HL-60 (cell line): ENCODE measurements at regions not wholly inside any gene's neighbourhood (a gene's known extent, or its start where the extent isn't known, plus 50 kb on each side); places are given as distances from the start of the nearest gene placed in this dataset.

Source experiments
- DNase-seq, 2 experiments: peaks; one replicate each; pipeline ENCODE4 v3.0.0-alpha.2; 2010 to 2020; ENCODE audit warnings: low read depth in 1 of 2, low spot score in 1 of 2
- H3K27ac ChIP-seq: fragments of 250-450 bp; sonication (Bioruptor Pico); replicated peaks from 2 replicates; pipeline ENCODE4 v1.5.1; 2020; ENCODE audit warnings: mild to moderate bottlenecking, moderate library complexity
- H3K27me3 ChIP-seq: fragments of 250-450 bp; sonication (Bioruptor Pico); 2 replicates; pipeline ENCODE4 v1.5.1; 2021; ENCODE audit warnings: mild to moderate bottlenecking, moderate library complexity; ENCODE audit not compliant: insufficient read depth, poor library complexity, severe bottlenecking
- H3K4me3 ChIP-seq: replicated peaks from 2 replicates; pipeline ENCODE4 v1.5.1; 2011; ENCODE audit warnings: mild to moderate bottlenecking, control low read depth, low read length; ENCODE audit not compliant: insufficient read depth
- CTCF ChIP-seq: IDR thresholded peaks from one replicate; pipeline ENCODE4 v1.5.1; 2011; ENCODE audit warnings: low read length, control low read depth, inconsistent platforms; ENCODE audit not compliant: insufficient read depth
- GABPA ChIP-seq: IDR thresholded peaks from 2 replicates; pipeline ENCODE4 v1.6.1; 2012; ENCODE audit warnings: low read depth
- POLR2AphosphoS5 ChIP-seq: IDR thresholded peaks from 2 replicates; pipeline ENCODE4 v1.6.1; 2012; ENCODE audit warnings: low read depth
- SPI1 ChIP-seq: IDR thresholded peaks from 2 replicates; pipeline ENCODE4 v1.6.1; 2012; ENCODE audit warnings: low read depth, mild to moderate bottlenecking, borderline replicate concordance
- TF ChIP-seq, protein P1 (sequence below): IDR thresholded peaks from 2 replicates; pipeline ENCODE4 v1.6.1; 2012; ENCODE audit warnings: low read depth; ENCODE audit not compliant: insufficient replicate concordance

DNA sequence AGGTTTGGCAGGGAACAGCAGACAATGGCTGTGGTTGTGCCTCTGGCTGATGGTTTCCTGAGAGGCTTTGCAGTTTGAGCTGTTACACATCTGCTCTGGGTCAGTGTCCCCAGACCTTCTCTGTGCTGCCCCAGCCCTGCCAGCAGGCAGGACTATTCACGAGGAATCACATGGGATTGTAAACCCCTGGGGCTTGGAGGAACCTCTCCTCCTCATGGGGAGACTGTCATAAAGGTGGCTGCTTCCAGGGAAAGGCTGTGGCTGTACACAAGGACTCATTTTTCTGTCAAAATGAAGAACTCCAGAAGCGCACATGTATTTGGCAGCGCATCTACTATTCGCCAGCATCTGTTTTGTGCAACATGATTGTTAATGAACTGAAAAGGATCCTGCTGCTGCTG is 142.6 kb upstream of the CYP1B1 start:
- H3K27ac ChIP-seq: no peak overlapping the region
- H3K4me3 ChIP-seq: no peak overlapping the region
- TF ChIP-seq GABPA (no peak), CTCF (no peak), SPI1 (no peak)
- DNase-seq: no peak
- no peaks in the 10 kb centered on the region for H3K27me3 ChIP-seq

GRCh38 chr2:38217401-38218188 is 141.6 kb upstream of the CYP1B1 start:
- DNase-seq: no peak
- TF ChIP-seq SPI1 (no peak), POLR2AphosphoS5 (no peak), GABPA (no peak), CTCF (no peak)
- TF ChIP-seq, protein P1, sequence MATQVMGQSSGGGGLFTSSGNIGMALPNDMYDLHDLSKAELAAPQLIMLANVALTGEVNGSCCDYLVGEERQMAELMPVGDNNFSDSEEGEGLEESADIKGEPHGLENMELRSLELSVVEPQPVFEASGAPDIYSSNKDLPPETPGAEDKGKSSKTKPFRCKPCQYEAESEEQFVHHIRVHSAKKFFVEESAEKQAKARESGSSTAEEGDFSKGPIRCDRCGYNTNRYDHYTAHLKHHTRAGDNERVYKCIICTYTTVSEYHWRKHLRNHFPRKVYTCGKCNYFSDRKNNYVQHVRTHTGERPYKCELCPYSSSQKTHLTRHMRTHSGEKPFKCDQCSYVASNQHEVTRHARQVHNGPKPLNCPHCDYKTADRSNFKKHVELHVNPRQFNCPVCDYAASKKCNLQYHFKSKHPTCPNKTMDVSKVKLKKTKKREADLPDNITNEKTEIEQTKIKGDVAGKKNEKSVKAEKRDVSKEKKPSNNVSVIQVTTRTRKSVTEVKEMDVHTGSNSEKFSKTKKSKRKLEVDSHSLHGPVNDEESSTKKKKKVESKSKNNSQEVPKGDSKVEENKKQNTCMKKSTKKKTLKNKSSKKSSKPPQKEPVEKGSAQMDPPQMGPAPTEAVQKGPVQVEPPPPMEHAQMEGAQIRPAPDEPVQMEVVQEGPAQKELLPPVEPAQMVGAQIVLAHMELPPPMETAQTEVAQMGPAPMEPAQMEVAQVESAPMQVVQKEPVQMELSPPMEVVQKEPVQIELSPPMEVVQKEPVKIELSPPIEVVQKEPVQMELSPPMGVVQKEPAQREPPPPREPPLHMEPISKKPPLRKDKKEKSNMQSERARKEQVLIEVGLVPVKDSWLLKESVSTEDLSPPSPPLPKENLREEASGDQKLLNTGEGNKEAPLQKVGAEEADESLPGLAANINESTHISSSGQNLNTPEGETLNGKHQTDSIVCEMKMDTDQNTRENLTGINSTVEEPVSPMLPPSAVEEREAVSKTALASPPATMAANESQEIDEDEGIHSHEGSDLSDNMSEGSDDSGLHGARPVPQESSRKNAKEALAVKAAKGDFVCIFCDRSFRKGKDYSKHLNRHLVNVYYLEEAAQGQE: no peak
- no peak overlapping the region for H3K27ac ChIP-seq
- no peaks in the 10 kb centered on the region for H3K27me3 ChIP-seq
- H3K4me3 ChIP-seq: no peak overlapping the region

- H3K4me3 ChIP-seq: no peak overlapping the region
- TF ChIP-seq, protein P1: no peak
- no peak for TF ChIP-seq CTCF
- no peak for TF ChIP-seq SPI1
- no peak for TF ChIP-seq POLR2AphosphoS5
- no peak for TF ChIP-seq GABPA
- no peak for DNase-seq
- no peak overlapping the region for H3K27ac ChIP-seq
- no peaks in the 10 kb centered on the region for H3K27me3 ChIP-seq
These were observed 140.9 kb upstream of the CYP1B1 start for GRCh38 chr2:38216886-38217285.
